ENCODE measurements at regions not wholly inside any gene's neighbourhood (a gene's known extent, or its start where the extent isn't known, plus 50 kb on each side); places are given as distances from the start of the nearest gene placed in this dataset.

GRCh38 chr6:41459738-41460137 is 86.4 kb upstream of the FOXP4 start:
- Histone ChIP-seq H3K9me3 (no peaks in the 10 kb centered on the region), H3K36me3 (no peaks in the 10 kb centered on the region)

DNA sequence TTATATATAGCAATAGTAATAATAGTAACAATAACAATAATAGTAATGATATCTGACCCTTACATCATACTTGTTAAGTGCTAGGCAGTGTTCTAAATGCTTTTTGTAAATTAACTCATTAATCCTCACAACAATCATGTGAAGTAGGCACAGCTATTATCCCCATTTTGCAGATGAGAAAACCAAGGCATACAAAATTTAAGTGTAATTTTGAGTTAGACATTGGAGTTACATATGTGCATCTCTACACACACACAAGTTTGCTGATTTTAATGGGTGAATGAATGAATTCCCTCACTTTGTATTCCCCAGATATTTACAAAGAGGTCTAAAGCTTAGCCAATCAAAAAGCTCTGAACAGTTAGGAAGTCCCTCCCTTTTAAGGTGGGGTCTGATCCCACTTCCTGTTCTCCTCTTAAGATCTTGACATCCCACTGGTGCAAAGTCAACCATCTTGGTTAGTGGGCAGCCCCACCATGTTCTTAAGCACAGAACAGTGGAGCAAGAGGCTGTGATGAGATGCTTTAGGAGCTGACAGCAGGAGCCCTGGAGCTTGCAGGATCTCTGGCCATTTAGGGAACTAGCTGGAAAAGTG is 85.3 kb upstream of the FOXP4 start:
- H3K36me3 ChIP-seq, result no peaks in the 10 kb centered on the region
- H3K4me3 ChIP-seq, result no peak overlapping the region
- H3K9me3 ChIP-seq, result no peaks in the 10 kb centered on the region
- H3K27me3 ChIP-seq, result no peaks in the 10 kb centered on the region
- no peak for DNase-seq

More at GRCh38 chr6:41459738-41460137, 86.4 kb upstream of the FOXP4 start:
- no peak overlapping the region for H3K4me3 ChIP-seq
- H3K27me3 ChIP-seq, result no peaks in the 10 kb centered on the region
- DNase-seq, result no peak

GRCh38 chr6:41462033-41462432 is 84.1 kb upstream of the FOXP4 start:
- Histone ChIP-seq H3K27me3 (no peaks in the 10 kb centered on the region), H3K4me3 (no peak overlapping the region), H3K36me3 (no peaks in the 10 kb centered on the region), H3K9me3 (no peaks in the 10 kb centered on the region)
- DNase-seq, result no peak

- Histone ChIP-seq H3K4me3 (no peak overlapping the region), H3K36me3 (no peaks in the 10 kb centered on the region), H3K9me3 (no peaks in the 10 kb centered on the region), H3K27me3 (no peaks in the 10 kb centered on the region)
- DNase-seq, result peak; percentile 18
Measured at GRCh38 chr6:41463062-41463930, 82.9 kb upstream of the FOXP4 start.

DNA sequence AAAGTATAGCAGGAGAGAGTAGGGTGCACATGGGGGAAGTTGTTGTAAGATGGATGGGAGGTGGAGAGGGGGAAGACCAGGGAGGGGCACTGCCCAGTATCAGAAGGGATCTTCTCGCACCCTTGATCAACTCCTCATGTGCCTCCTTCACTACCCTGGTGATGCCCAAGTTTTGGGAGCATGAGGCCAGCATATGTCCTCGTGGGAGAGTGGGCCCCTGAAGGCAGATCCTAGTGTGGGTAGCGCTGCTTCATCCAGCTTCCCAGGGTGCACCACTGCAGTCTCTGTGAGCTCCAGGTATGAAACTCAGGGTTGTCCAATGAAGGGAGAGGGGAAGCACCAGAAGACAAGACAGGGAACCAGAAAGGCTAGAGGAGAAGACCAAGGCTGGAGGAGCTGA is 82.2 kb upstream of the FOXP4 start:
- no peaks in the 10 kb centered on the region for H3K36me3 ChIP-seq
- no peaks in the 10 kb centered on the region for H3K9me3 ChIP-seq
- no peaks in the 10 kb centered on the region for H3K27me3 ChIP-seq
- no peak for DNase-seq
- H3K4me3 ChIP-seq, result no peak overlapping the region

GRCh38 chr6:41464481-41464880 is 81.7 kb upstream of the FOXP4 start:
- no peak overlapping the region for H3K4me3 ChIP-seq

GRCh38 chr6:41466437-41466990 is 79.7 kb upstream of the FOXP4 start:
- H3K36me3 ChIP-seq, result no peaks in the 10 kb centered on the region
- no peaks in the 10 kb centered on the region for H3K9me3 ChIP-seq
- no peaks in the 10 kb centered on the region for H3K27me3 ChIP-seq
- no peak for DNase-seq
- H3K4me3 ChIP-seq, result no peak overlapping the region

More at GRCh38 chr6:41464481-41464880, 81.7 kb upstream of the FOXP4 start:
- Histone ChIP-seq H3K36me3 (no peaks in the 10 kb centered on the region), H3K9me3 (no peaks in the 10 kb centered on the region), H3K27me3 (no peaks in the 10 kb centered on the region)
- DNase-seq, result no peak

DNA sequence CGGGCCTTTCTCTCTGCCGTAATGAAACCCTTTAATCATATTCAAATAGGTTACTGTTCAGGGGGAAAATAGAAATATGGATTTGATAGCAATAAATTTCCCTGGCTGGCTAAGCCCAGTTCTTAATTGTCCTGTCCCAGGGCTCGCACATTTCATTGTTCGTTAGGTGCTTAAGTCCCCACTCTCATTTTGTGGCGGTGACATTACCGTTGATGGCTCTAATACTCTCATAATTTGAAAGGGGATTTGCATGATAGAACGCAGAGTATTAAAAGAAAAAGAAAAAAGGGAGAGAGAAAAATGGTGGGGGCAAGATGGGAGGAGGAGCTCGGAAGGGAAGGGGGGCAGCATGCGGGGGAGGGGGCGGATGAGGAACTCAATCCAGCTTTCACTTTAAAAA is 79.1 kb upstream of the FOXP4 start:
- H3K4me3 ChIP-seq, result no peak overlapping the region
- H3K36me3 ChIP-seq, result no peaks in the 10 kb centered on the region
- no peaks in the 10 kb centered on the region for H3K9me3 ChIP-seq
- no peak for DNase-seq
- no peaks in the 10 kb centered on the region for H3K27me3 ChIP-seq

DNA sequence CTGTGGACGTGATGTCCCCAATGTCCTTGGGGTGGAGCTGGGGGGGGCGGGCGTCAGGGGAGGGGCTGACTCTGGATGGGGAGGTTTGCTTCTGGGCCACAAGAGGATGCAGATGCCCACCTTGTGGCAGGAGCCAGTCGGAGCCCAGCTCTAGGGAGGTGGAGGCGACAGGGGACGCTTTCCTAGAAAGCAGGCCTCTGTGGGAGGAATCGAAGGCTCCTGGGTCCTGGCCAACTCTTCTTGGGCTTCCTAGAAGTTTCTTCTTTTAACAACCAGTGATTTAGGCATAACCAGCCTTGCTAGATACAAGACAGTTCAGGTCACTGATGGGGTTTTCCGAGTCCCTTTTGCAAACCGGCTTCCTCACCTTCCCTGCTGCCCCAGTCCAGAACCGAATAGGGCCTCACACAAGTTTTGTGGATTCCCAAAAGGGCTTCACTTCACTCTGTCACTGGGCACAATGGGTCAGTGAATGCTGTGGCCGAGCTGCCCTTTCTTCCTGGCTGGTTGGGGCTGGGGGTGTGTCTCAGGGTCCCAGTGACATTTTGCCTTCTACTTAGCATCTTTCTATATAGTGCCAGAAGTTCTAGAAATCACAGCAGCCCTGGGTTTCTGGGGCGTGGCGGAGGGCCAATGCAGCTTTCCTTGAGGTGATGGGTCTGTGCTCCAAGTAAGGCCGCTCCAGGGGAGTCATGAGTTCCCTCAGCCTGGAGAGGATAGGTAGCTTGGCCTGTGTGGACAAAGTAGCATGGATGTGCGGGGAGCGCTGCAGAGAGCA is 78.4 kb upstream of the FOXP4 start:
- DNase-seq, result no peak
- Histone ChIP-seq H3K9me3 (no peaks in the 10 kb centered on the region), H3K4me3 (no peak overlapping the region), H3K36me3 (no peaks in the 10 kb centered on the region), H3K27me3 (no peaks in the 10 kb centered on the region)

- Histone ChIP-seq H3K4me3 (no peak overlapping the region), H3K9me3 (no peaks in the 10 kb centered on the region), H3K36me3 (no peaks in the 10 kb centered on the region)
Measured at GRCh38 chr6:41469156-41470028, 76.8 kb upstream of the FOXP4 start.

DNA sequence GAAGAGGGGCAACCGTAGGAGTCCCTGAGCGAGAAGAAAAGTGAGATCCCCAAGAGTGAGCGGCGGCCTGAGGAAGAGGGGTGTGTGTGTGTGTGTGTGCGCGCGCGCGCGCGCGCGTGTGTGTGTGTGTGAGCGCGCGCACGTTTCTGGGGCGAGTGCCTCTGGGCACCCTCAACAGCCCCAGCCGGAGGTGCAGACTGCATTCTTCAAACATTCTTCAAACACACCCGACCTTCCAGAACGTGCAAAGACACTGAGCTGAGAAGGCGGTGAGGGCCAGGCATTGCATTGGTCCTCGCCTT is 76.2 kb upstream of the FOXP4 start:
- no peak overlapping the region for H3K4me3 ChIP-seq
- DNase-seq, result no peak
- no peaks in the 10 kb centered on the region for H3K27me3 ChIP-seq
- no peaks in the 10 kb centered on the region for H3K9me3 ChIP-seq
- no peaks in the 10 kb centered on the region for H3K36me3 ChIP-seq

More at GRCh38 chr6:41469156-41470028, 76.8 kb upstream of the FOXP4 start:
- no peak for DNase-seq
- H3K27me3 ChIP-seq, result no peaks in the 10 kb centered on the region

DNA sequence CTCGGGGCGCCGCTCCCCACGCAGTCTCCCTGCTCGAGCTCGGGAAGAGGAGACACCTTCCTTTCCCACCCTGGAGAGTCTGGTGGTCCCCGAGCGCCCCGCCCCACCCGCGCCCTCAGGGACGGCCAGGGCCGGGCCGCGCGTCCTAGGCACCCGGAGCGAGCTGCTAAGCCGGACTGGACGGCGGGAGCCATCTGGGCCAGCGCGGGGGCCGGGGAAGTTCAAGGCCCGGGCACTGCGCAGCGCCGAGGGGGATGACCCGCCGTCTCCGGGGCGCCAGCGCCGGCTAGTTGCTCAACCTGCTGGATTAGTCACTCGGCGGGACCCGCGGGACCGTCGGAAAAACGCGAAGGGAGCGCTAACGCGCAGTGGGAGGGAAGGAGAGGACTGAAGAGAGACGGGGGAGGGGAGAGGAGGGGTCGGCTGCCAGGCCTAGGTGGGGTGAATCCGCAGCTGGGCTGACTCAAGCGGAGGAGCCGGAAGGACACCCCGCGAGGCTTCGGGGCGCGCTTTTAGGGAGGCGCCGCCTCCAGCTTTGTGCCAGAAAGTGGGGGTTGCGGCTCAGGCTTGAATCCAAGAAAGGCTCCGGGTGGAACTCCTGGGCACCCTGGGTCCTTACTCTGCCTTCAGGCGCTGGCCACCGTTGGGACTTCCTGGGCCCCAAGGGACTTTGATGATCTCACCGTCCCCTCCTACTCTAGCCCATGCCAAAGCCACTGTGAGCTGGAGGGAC is 75.7 kb upstream of the FOXP4 start:
- no peak for DNase-seq
- Histone ChIP-seq H3K4me3 (no peak overlapping the region), H3K36me3 (no peaks in the 10 kb centered on the region), H3K27me3 (no peaks in the 10 kb centered on the region), H3K9me3 (no peaks in the 10 kb centered on the region)

- DNase-seq, result no peak
- no peaks in the 10 kb centered on the region for H3K27me3 ChIP-seq
Measured at GRCh38 chr6:41471064-41471895, 74.9 kb upstream of the FOXP4 start.

DNA sequence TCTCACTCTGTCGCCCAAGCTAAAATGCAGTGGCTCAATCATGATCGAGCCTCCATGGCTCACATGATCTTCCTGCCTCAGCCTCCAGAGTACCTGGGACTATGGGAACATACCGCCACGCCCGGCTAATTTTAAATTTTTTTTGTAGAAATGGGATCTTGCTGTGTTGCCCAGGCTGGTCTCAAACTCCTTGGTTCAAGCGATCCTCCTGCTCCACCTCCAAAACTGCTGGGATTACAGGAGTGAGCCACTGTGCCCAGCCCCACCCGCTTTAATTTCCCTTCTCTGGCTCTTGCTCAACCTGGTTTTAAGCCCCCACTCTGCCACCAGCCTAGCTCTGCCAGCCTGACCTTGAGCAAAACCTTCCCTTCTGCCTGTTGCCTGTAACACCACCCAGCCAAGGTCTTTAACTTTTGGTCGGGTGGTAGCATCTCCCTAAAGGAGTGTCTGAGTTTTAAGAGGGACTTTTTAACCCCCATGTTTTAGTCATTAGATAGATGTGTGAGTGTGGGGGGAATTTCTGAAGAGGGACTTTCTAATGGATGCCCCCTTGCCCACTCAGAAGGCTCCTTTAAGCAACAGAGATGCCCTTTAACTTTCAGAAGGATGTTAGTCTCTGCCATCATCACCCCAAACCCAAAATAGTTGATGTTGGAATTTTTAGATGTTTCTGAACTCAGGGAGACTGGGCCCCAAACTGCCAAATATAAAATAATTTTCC is 71.8 kb upstream of the FOXP4 start:
- no peaks in the 10 kb centered on the region for H3K9me3 ChIP-seq
- no peaks in the 10 kb centered on the region for H3K27me3 ChIP-seq
- no peak overlapping the region for H3K4me3 ChIP-seq
- no peaks in the 10 kb centered on the region for H3K36me3 ChIP-seq
- DNase-seq, result no peak

More at GRCh38 chr6:41471064-41471895, 74.9 kb upstream of the FOXP4 start:
- H3K9me3 ChIP-seq, result no peaks in the 10 kb centered on the region
- no peaks in the 10 kb centered on the region for H3K36me3 ChIP-seq
- no peak overlapping the region for H3K4me3 ChIP-seq

Measured in MG63 (cell line).